H1 (cell line): ENCODE measurements at regions not wholly inside any gene's neighbourhood (a gene's known extent, or its start where the extent isn't known, plus 50 kb on each side); places are given as distances from the start of the nearest gene placed in this dataset.

Source experiments
- GABPA ChIP-seq: IDR thresholded peaks from 2 replicates; pipeline ENCODE4 v1.6.1; 2011; ENCODE audit warnings: mild to moderate bottlenecking, low read length, moderate library complexity, borderline replicate concordance; ENCODE audit not compliant: insufficient read depth
- JUN ChIP-seq: IDR thresholded peaks from 2 replicates; pipeline ENCODE4 v1.6.1; 2011; ENCODE audit warnings: low read depth, mild to moderate bottlenecking, improper control_type of control experiment, low read length
- SP4 ChIP-seq: IDR thresholded peaks from 2 replicates; pipeline ENCODE4 v1.6.1; 2012; ENCODE audit warnings: low read length, inconsistent platforms
- SUZ12 ChIP-seq: fragments of 200-600 bp; sonication (generic); IDR thresholded peaks from 2 replicates; pipeline ENCODE4 v1.6.1; 2012; ENCODE audit warnings: mild to moderate bottlenecking, inconsistent platforms, low read length, moderate library complexity, mixed read lengths
- TF ChIP-seq, protein P1 (sequence below): IDR thresholded peaks from 2 replicates; pipeline ENCODE4 v1.6.1; 2012; ENCODE audit warnings: low read length, inconsistent platforms

DNA sequence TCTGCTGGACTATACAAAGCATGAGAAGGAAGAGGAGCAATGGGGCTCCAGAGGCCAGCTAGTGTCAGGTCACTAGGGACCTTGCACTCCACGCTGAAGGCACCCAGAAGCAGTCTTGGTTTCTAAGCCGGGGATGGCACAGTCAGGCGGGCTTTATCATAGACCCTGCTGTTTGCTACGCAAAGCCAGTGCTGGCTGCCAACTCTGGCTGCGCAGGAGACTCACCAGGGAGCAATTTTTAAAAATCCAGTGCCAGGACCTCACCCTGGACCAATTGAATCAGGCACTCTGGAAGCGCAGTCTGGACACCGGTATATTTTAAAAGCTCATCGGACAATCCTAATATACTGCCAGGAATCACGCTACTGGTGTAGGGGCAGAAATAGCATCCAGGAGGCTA is 368.5 kb upstream of the XYLT1 start (continued):
- TF ChIP-seq, protein P1, sequence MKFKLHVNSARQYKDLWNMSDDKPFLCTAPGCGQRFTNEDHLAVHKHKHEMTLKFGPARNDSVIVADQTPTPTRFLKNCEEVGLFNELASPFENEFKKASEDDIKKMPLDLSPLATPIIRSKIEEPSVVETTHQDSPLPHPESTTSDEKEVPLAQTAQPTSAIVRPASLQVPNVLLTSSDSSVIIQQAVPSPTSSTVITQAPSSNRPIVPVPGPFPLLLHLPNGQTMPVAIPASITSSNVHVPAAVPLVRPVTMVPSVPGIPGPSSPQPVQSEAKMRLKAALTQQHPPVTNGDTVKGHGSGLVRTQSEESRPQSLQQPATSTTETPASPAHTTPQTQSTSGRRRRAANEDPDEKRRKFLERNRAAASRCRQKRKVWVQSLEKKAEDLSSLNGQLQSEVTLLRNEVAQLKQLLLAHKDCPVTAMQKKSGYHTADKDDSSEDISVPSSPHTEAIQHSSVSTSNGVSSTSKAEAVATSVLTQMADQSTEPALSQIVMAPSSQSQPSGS, result no peak
- TF ChIP-seq SUZ12 (no peak), JUN (no peak), GABPA (no peak), SP4 (no peak)
